A673 (cell line): ENCODE measurements at regions not wholly inside any gene's neighbourhood (a gene's known extent, or its start where the extent isn't known, plus 50 kb on each side); places are given as distances from the start of the nearest gene placed in this dataset.
A peak's percentile ranks its signal among the peaks of the same experiment; 100 is the strongest.

Experiments used
- BruUV-seq: library from RNA; stranded (reverse); fragments of 400-500 nt; replicated peaks from 2 replicates; lab custom pipeline; 2021; lab: Mats Ljungman, UMichigan
- CTCF ChIA-PET: fragments of 300-600 bp; sonication (Branson Sonifier 250); formaldehyde crosslinking; loops from one replicate; lab custom pipeline; 2022; ENCODE audit warnings: antibody characterized with exemption; lab: Charles Lee
- POLR2A ChIA-PET: fragments of 300-600 bp; sonication (Branson Sonifier 250); formaldehyde crosslinking; loops from one replicate; lab custom pipeline; 2022; ENCODE audit warnings: antibody characterized with exemption; ENCODE audit not compliant: low non-redundant PET; lab: Charles Lee
- DNase-seq: peaks from one replicate; pipeline ENCODE4 v3.0.0-alpha.2; 2015; ENCODE audit warnings: low spot score
- H3K27ac ChIP-seq: fragments of 200-600 bp; sonication (generic); 2 replicates; pipeline ENCODE4 v1.5.1; 2016; ENCODE audit warnings: mixed run types, low read depth, mild to moderate bottlenecking, mixed read lengths, antibody characterized with exemption, low read length; ENCODE audit not compliant: poor library complexity, severe bottlenecking
- H3K27me3 ChIP-seq: fragments of 200-600 bp; sonication (generic); replicated peaks from 2 replicates; pipeline ENCODE4 v1.6.1; 2017; ENCODE audit warnings: mixed run types, low read depth, mild to moderate bottlenecking, mixed read lengths, antibody characterized with exemption, low read length; ENCODE audit not compliant: insufficient read depth, poor library complexity
- H3K36me3 ChIP-seq: fragments of 200-600 bp; sonication (generic); 2 replicates; pipeline ENCODE4 v1.6.1; 2016; ENCODE audit warnings: mixed run types, mild to moderate bottlenecking, mixed read lengths, antibody characterized with exemption, low read length; ENCODE audit not compliant: insufficient read depth, poor library complexity, severe bottlenecking
- H3K4me1 ChIP-seq: fragments of 200-600 bp; sonication (generic); 2 replicates; pipeline ENCODE4 v1.6.1; 2017; ENCODE audit warnings: mixed run types, mild to moderate bottlenecking, mixed read lengths, antibody characterized with exemption, low read length; ENCODE audit not compliant: insufficient read depth, poor library complexity, severe bottlenecking
- H3K4me3 ChIP-seq: fragments of 200-600 bp; sonication (generic); 2 replicates; pipeline ENCODE4 v1.5.1; 2016; ENCODE audit warnings: low read depth, mixed run types, mild to moderate bottlenecking, mixed read lengths, low read length; ENCODE audit not compliant: poor library complexity, severe bottlenecking
- H3K9me3 ChIP-seq: fragments of 200-600 bp; sonication (generic); 2 replicates; pipeline ENCODE4 v1.6.1; 2016; ENCODE audit warnings: mixed run types, low read depth, mild to moderate bottlenecking, mixed read lengths, antibody characterized with exemption, low read length; ENCODE audit not compliant: poor library complexity, severe bottlenecking
- EZH2 ChIP-seq: fragments of 200-600 bp; sonication (generic); IDR thresholded peaks from 2 replicates; pipeline ENCODE4 v1.6.1; 2017; ENCODE audit warnings: borderline replicate concordance, low read depth, mild to moderate bottlenecking, mixed read lengths, antibody characterized with exemption, low read length; ENCODE audit not compliant: poor library complexity, severe bottlenecking
- intact Hi-C: fragments of 100-400 bp; cut with micrococcal nuclease; formaldehyde crosslinking; loops from one replicate; pipeline ENCODE4 v1.10.0; 2022; ENCODE audit not compliant: unreplicated experiment
- TF ChIP-seq, protein P1 (sequence below): fragments of 300-800, 200-600 bp; sonication (generic); conservative IDR thresholded peaks from 2 replicates; pipeline ENCODE4 v1.5.1; 2017; ENCODE audit warnings: low read depth, mild to moderate bottlenecking, antibody characterized with exemption, low read length, moderate library complexity, mixed read lengths

DNA sequence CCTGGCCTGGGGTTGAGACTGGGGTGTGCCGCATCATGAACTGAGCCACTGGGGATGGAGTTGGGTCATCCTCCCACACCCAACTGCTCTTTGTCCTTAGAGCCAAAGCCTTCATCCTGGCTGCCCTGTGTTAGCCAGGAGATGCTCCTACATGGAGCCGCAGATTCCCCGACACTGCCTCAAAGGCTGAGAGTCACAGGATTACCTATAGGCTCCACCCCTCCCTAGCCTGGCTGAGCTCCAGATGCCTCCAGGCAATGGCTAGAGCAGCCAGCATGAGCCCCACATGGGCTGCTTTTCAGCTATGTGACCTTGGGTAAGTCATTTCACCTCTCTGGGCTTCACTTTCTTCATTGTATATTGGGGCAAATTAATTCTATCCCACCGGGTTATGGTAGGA lies 119.9 kb upstream of the POU3F1 start:
- intact Hi-C loops, result no loop called here
- no peak for TF ChIP-seq EZH2
- TF ChIP-seq, protein P1, sequence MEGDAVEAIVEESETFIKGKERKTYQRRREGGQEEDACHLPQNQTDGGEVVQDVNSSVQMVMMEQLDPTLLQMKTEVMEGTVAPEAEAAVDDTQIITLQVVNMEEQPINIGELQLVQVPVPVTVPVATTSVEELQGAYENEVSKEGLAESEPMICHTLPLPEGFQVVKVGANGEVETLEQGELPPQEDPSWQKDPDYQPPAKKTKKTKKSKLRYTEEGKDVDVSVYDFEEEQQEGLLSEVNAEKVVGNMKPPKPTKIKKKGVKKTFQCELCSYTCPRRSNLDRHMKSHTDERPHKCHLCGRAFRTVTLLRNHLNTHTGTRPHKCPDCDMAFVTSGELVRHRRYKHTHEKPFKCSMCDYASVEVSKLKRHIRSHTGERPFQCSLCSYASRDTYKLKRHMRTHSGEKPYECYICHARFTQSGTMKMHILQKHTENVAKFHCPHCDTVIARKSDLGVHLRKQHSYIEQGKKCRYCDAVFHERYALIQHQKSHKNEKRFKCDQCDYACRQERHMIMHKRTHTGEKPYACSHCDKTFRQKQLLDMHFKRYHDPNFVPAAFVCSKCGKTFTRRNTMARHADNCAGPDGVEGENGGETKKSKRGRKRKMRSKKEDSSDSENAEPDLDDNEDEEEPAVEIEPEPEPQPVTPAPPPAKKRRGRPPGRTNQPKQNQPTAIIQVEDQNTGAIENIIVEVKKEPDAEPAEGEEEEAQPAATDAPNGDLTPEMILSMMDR, result no peak
- Histone ChIP-seq H3K36me3 (no peaks in the 10 kb centered on the region), H3K27me3 (no peaks in the 10 kb centered on the region), H3K4me1 (no peaks in the 10 kb centered on the region), H3K4me3 (no peak overlapping the region), H3K9me3 (no peaks in the 10 kb centered on the region), H3K27ac (no peak overlapping the region)
- ChIA-PET CTCF (no interaction called here), POLR2A (no interaction called here)
- no TSS peak for BruUV-seq
- no peak for DNase-seq

DNA sequence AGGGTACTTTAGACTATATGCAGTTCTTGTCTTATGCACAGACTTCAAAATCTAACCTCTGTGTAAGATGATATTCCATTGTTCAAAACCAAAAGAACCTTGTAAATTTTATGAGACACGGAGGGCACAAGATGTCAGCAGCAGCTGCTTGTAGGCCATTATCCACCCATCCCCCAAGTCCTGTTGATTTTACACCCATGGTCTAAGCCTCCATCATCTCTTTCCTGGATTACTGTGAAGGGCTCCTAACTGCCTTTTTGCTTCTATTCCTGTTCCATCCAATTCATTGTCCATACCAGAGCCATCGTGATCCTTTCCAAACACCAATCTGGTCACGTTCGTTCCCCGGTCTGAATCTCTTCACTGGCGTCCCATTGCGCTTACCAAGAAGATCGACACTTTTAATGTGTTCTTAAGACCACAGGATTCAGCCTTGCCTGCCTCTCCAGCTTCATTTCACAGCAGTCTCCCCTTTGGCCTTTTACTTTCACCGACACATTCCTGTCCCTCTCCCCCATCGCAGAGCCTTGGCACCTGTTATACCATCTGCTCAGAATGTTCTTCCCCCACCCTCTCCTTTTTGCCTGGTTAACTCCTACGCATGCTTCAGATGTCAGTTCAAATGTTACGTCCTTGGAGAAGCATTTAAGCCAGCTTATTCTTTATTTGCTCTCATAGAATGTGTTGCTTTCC lies 107.3 kb upstream of the POU3F1 start:
- CTCF ChIA-PET, result no interaction called here

DNA sequence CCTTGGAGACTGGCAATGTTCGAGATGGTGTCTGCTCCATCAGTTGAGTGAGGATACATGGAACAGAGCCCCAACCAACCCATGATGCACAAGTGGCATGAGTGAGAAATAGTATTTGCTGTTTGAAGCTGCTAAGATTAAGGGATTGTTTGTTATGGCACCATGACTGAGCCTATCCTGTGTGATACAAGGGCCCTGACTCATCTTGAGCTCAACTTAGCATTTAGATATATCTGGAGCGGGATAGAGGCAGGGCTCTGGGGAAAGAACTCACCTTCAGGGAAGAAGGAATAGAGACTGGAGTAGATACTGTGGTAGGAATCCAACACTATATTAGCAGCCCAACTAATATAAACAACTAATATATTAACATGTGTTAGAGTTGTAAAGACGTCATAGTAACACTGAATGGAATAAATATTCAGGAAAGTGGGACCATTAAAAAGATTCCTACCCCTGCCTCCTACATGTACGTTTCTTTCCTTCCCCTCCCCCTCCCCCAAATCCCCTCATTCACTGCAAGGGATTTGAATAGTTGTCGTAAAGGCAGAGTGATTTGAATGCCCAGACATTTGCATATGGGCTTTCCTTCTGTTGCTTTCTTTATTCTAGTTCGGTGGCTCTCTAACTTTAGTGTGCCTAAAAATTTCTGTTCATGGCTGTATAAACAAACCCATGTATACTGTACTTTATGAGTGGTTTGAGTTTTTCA lies 106.6 kb upstream of the POU3F1 start:
- no TSS peak for BruUV-seq
- Histone ChIP-seq H3K9me3 (no peaks in the 10 kb centered on the region), H3K36me3 (no peaks in the 10 kb centered on the region), H3K4me1 (peaks cover 25% of the 10 kb centered on the region), H3K4me3 (no peak overlapping the region), H3K27me3 (no peaks in the 10 kb centered on the region), H3K27ac (peak overlapping the region; percentile 16)
- no peak for TF ChIP-seq EZH2
- TF ChIP-seq, protein P1, result no peak
- intact Hi-C loops, result no loop called here
- no peak for DNase-seq
- CTCF ChIA-PET, result interaction anchor here (1.0 to 1.1 kb wide), 2 partner anchors 39 to 82 kb away, joined by 3 read pairs; no protein-coding TSS in a partner anchor
- POLR2A ChIA-PET, result no interaction called here

More for the DNA sequence above, 107.3 kb upstream of the POU3F1 start:
- POLR2A ChIA-PET, result no interaction called here
- Histone ChIP-seq H3K27me3 (no peaks in the 10 kb centered on the region), H3K9me3 (no peaks in the 10 kb centered on the region), H3K4me1 (peaks cover 25% of the 10 kb centered on the region), H3K36me3 (no peaks in the 10 kb centered on the region), H3K27ac (no peak overlapping the region), H3K4me3 (no peak overlapping the region)
- no TSS peak for BruUV-seq
- no peak for DNase-seq
- TF ChIP-seq, protein P1, result no peak
- no peak for TF ChIP-seq EZH2
- intact Hi-C loops, result no loop called here
